Renal pelvis (tissue), 1 donor: ENCODE measurements at regions not wholly inside any gene's neighbourhood (a gene's known extent, or its start where the extent isn't known, plus 50 kb on each side); places are given as distances from the start of the nearest gene placed in this dataset.

Experiments
- DNase-seq: peaks from one replicate; pipeline ENCODE4 v3.0.0-alpha.2; 2013

DNA sequence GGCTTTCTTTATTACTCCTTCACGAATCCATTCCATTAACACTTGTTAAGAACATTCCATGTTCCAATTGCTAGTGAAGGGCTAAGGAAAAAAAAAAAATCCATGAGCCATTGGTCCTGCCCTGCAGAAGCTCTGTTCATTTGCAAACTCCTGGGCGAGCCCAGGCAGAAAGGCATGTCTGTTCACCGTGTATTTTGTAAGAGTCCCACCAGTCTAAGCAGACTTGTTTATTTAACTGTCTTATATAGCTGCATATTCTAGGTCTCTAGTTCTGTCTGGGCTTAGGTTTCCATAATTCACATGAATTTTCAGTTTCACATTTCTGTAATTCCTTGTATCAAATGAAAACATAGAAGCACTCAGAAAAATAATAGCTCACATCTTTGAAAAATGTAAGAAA is 97.4 kb upstream of the POU2AF2 start:
- no peak for DNase-seq

- no peak for DNase-seq
Observed at GRCh38 chr11:111137846-111138245, 107.7 kb upstream of the POU2AF2 start.

DNA sequence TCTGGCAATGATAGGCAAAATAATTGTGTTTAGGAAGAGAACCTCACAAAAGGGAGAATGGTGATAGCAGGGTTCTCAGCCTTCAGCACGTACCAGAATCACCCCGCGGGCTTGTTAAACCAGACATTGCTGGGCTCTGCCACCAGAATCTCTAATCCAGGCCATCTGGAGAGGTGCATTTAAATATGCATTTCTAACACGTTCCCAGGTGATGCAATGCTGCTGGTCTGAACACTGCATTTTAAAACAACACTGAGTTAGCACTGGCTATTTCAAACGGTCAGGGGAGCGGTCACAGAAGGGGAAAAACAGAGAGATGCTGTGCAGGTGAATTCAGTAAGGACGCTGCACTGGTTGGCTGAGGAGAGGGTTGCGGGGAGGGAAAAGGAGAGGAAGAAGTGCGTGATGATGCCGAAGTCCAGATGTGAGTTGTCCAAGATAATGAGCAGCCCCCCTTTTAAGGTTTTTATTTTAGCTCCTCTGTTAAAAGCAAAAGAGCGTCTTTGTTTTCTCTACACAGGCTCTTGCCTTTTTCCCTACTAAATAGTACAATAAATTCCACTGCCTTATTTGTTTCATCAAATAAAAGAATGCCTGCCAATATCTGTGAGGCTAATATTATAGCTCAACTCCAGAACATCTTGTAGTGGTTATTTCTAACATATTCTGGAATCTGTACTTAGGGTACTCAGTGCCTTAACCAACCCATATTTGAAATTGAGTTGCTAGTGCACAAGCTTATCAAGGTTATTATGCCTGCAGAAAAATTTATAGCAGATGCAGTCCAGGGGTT is 109.6 kb upstream of the POU2AF2 start:
- DNase-seq = no peak

DNA sequence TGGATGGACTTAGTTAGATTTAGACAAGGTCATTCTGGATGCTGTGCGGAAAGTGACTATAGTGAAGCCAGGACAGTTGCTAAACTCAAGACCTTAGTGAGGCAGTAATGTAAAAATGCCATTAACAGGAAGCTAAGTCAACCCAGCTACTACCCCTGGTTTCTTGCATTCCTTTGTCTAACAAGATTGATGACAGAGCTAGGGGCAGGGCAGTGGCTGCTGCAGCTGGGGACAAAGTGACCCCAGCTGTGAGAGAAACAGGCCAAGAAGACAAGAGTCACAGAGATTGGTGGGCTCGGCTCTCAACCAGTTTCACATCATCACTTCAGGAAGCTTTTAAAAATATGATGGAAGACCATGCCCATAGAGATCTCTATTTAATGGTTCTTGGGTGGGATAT is 110.4 kb upstream of the POU2AF2 start:
- DNase-seq = no peak

- DNase-seq = no peak
Observed at GRCh38 chr11:111128076-111128870, 117.3 kb upstream of the POU2AF2 start.

- DNase-seq = no peak
Observed at GRCh38 chr11:111124724-111125123, 120.8 kb upstream of the POU2AF2 start.

GRCh38 chr11:111123463-111124398 is 121.8 kb upstream of the POU2AF2 start:
- DNase-seq = no peak

DNA sequence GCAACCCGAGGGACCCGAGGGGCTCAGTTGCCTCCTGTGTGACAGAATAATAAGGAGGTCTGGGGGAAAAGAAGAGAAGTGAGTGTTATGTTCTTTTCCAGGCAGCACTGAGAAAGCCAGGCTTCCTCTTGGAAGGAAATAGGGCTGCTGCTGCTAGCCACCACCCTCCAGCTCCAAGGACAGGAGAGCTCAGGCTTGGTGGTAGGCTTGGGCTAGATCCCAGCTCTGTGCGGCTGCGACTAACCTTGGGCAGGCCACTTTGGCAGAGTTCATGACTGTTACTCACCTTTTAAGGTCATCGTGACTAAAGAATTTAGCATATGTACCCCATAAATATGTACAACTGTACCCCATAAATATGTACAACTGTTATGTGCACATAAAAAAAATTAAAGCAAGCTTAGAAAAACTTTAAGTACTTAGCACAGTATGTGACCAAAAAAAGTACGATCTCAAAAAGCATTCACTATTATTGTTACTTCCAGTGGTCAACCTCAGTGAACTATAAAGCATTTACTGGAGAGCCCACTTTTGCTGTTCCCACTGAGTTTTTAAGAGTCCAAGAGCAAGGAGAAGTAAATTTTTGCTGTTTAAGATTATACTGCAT is 124.7 kb upstream of the POU2AF2 start:
- DNase-seq = no peak

DNA sequence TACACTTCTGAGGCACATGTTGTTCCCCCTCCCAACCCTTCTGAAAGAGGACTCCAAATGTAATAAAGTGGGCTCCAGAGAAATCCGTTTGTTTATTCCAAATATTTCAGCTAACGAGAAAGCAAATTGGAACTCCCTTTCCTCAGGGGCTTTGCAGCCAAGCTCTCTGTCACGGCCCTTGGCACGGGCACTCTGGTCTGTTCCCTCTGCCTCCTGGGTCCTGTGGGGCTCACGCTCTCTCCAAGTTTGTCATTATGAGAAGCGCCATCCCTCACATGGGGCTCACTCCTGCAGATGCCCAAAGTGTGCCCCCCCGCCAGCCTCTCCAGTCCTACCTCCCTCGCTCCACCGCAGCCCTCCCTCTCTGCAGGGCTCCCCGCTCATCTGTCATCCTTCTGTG is 125.4 kb upstream of the POU2AF2 start:
- no peak for DNase-seq

- no peak for DNase-seq
Observed at GRCh38 chr11:111119751-111120150, 125.8 kb upstream of the POU2AF2 start.

DNA sequence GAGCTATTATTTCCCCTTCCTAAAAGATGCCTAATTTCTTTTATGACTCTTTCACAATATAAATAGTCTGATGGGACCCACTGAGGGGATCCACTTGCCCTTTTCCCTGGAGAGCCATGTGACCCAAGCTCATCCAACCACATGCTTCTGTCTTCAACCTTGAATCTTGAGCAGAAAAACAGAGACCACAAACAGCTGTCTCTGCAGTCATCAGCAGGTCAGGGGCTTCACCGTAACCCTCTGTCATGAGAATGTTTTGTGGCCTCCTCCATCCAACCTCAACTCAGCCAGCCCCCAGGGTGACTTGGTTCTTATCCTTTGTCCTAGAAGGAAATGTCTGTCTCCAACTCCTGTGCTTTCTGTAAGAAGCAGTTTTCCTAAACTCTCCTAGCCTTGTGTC is 129.6 kb upstream of the POU2AF2 start:
- no peak for DNase-seq

- DNase-seq = no peak
Observed at GRCh38 chr11:111114091-111114490, 131.4 kb upstream of the POU2AF2 start.

- DNase-seq = no peak
Observed at GRCh38 chr11:111112614-111113013, 132.9 kb upstream of the POU2AF2 start.

- no peak for DNase-seq
Observed at GRCh38 chr11:111107501-111107900, 138.0 kb upstream of the POU2AF2 start.

DNA sequence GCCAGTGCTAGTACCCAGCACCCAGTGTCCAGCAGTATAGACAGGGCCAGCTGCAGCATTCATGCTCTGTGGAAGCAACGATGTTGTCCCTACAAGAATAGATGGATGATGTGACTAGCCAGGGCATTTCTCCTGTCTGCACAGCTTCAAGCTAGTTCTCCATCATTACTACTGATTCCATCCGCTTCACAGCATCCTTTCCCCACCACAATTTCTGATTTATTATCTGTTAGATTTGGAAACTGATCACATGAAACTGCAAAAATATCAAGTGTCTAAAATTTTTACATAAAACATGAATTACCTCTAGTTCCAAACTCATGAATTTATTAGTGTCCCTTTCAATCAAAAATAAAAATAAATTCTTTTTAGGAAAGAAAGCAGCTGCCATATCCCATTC is 138.9 kb upstream of the POU2AF2 start:
- no peak for DNase-seq

DNA sequence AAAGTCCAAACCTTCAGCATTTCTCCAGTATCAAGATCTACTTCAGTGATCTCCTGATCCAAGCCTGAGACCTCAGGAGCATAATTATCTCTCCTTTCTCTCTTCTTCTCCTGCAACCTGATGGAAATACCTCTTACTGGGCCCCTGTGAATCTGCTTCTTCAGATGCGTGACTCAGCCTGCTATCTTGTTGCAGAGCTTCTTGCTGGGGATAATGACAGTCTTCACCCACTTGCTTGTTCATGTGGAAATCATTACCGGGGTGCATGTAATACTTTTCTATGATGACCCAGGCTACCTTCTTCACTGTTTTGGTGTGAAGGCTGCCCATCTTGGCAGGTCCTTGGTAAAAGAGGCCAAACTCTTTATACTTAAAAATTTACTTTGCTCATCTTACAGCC is 140.0 kb upstream of the POU2AF2 start:
- no peak for DNase-seq

GRCh38 chr11:111104185-111104584 is 141.3 kb upstream of the POU2AF2 start:
- DNase-seq = no peak

GRCh38 chr11:111101881-111102280 is 143.6 kb upstream of the POU2AF2 start:
- DNase-seq = no peak

GRCh38 chr11:111099028-111099713 is 146.4 kb upstream of the POU2AF2 start:
- no peak for DNase-seq

- DNase-seq = no peak
Observed at GRCh38 chr11:111098091-111098490, 147.4 kb upstream of the POU2AF2 start.

DNA sequence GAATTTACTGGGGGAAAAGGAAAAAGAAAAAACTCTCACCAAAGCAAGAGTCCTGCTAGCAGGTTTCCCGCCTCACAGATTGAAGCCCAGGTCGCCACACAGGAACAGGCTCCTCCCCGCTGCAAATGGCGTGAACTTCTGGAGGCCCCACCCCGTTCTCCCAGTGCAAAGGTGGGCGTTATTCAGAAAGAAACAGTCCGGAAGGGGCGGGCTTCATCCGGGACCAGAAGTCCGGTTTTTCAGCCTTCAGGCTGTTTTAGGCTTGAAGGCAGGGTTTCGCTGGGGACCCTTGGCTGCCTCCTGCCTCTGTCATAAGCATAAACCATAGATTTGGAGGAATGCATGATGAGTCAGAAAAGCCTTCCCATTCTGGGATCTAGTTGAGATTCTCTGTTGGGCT is 148.3 kb upstream of the POU2AF2 start:
- no peak for DNase-seq
